NCI-H2196 (cell line): ENCODE measurements at regions not wholly inside any gene's neighbourhood (a gene's known extent, or its start where the extent isn't known, plus 50 kb on each side); places are given as distances from the start of the nearest gene placed in this dataset.
"Not testable (repeated sequence)": the region's sequence is repeated elsewhere in the genome, so short reads cannot be mapped to it uniquely, and the experiment has no call there.

ENCODE experiments used
- DNase-seq: peaks from one replicate; lab custom pipeline; 2025; ENCODE audit not compliant: unreplicated experiment; lab: John Stamatoyannopoulos, UW

DNA sequence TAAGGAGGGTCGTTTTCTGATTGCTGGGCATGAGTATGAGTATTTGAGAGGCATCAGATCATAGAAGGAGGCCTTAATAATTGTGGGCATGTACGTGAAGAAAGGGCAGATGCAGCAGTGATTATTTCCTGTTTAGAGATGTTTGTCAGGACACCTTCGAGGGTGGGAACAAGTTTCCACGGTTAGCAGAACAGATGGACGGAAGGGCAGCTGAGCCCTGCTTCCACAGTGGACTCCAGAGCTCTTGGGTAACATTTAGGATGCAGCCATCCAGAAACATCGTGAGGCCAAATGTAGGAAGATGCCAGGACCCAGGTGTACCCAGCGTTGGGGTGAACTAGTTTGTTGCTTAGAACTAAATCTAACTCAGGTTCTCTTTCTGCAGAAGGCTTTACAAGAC, 231.3 kb upstream of the FAT1 start:
- no peak for DNase-seq

- no peak for DNase-seq
Observed at GRCh38 chr4:186957952-186958555, 234.4 kb upstream of the FAT1 start.

DNA sequence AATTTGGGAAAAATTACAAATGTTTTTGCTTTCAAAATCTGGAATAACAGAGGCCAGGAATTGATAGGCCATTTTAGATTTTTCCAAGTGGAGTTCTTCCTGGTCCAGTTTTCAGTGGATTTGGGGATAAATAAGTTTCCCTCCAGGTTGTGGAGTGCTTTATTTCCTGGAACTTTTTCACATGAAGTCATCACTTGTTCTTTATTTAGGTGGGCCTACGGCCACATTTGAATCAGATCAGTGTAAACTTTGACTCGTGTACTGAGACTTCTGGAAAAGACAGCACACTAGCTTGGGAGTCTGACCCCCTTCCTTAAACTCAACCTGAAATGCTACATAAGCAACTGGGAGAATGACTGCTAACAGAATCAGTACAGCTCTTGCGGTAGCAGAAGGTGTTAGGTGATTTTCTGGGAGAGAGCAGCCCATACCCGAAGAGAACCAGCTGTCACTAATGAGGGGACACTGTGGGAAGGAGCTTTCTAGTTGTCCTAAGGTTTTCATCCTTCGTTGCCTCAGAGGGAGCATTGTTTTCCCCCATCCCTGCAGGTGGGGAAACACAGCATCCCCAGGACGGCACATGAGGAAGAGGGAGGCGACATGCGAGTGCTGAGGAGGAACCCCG, 235.2 kb upstream of the FAT1 start:
- no peak for DNase-seq

DNA sequence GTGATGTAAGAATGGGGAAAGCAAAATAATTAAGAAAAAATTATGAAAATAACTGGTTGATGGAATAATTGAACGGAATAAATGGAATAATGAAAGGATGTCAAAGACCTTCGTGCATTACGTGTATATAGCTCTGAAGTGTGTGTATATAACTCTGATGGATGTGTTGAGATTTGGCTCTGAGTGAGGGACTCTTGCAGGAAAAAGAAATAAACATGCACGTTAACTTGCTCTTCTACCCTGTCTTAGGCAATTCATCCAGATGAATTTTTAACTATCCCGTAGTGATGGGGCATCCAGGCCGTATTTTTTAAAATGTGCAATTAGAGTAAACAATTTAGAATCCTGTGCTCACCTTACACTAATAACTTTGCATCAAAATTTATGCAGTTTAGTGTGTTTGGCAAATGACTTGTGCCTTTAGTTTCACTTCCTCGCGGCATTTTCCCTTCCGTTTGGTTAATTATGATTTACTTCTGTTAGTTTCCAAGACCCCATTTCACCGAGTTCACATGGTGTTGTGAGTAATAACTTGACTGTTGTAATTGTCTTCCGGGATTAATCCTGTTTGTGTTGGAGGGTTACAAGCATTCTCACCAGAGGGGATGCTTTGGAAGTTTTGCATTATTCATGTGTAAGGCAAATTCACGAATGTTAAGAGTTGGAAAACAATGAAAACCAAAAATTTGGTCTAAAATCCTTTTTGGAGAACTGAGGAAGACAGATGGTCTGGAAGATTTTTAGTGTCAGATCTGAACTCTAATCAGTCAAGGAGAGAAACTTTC, 256.5 kb upstream of the FAT1 start:
- no peak for DNase-seq

GRCh38 chr4:186981161-186981560, 257.5 kb upstream of the FAT1 start:
- no peak for DNase-seq

DNA sequence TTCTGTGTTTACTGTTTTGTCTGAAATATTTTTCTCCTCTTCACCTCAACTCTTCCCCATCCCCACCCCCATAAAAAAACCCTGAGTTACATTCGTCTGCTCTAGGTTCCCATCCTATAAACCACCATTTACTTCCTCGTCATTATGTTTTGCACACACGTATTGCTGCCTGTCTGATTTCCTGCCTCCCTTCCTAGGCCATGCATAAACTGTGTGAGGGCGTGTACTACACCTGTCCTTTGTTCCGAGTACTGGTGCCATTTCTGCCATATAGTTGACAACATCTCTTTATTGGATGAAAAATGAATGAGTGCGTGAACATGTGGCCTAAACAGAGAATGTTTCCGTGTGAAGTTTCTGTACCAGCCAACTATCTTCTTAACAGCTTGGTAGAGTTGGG, 258.5 kb upstream of the FAT1 start:
- no peak for DNase-seq

GRCh38 chr4:186984105-186984644, 260.5 kb upstream of the FAT1 start:
- no peak for DNase-seq

- no peak for DNase-seq
Observed at GRCh38 chr4:186999686-187000085, 276.0 kb upstream of the FAT1 start.

DNA sequence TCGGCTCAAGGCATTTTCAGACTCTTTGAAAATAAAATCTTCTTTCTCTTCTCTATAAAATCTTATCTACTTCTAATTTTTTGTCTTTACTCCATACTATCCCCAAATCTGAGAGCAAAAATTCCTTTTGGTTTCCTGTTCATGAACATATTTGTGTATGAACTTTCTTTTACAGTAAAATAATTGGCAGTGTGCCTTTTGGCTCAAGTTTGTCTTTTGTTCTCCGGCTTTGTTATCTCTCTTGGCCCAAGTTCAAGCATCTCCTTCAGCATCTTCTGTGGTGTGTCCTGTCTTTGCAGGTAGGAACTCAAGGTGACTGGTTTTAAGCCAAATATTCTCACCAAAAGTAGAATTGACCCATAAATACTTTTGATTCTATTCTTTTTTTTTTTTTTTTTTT, 276.6 kb upstream of the FAT1 start:
- no peak for DNase-seq

DNA sequence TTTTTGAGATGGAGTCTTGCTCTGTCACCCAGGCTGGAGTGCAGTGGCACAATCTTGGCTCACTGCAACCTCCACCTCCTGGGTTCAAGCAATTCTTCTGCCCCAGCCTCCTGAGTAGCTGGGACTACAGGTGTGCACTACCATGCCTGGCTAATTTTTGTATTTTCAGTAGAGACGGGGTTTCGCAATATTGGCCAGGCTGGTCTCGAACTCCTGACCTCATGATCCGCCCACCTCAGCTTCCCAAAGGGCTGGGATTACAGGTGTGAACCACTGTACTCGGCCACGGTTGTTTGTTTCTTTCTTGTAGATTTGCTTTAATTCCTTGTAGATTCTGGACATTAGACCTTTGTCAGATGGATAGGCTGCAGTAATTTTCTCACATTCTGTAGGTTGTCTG, 278.5 kb upstream of the FAT1 start:
- DNase-seq, result not testable (repeated sequence)

DNA sequence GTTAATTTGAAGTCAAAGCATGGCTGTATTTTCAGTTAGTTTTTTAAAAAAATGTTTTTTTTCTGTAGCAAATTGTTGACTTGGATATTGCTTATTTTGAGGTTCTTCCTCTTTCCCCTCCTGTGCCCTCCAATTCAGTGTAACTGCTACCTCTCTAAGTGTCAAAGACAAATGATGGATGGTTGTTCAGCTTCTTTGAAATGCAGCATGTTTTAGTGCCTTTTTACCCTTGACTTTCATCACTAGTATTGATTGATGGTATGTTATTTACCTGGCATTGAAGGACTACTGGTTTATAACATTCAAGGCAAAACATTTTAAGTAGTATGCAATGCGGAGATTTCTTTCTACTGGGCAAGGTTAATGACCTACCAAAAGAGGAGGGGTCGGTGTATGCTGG, 281.0 kb upstream of the FAT1 start:
- DNase-seq, result no peak

DNA sequence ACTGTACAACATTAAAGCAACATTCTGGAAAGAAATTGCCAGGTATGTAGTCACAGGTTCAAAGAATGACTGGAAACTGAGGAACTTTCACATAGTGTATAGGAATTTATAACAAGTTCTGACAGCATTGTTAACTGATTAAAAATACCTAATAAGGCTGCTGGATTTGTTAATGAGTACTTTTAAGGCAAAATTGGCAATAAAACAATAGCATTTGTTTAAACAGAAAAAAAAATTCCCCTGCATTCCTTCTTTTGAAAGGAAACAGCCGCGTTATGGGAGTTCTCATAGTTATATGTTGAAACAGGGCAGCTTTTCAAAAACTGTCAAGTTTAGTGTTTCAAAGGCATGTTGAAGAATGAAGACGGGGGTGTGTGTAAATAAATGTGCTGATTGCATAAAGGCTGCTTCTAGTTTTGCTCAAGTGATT, 282.5 kb upstream of the FAT1 start:
- DNase-seq, result no peak

DNA sequence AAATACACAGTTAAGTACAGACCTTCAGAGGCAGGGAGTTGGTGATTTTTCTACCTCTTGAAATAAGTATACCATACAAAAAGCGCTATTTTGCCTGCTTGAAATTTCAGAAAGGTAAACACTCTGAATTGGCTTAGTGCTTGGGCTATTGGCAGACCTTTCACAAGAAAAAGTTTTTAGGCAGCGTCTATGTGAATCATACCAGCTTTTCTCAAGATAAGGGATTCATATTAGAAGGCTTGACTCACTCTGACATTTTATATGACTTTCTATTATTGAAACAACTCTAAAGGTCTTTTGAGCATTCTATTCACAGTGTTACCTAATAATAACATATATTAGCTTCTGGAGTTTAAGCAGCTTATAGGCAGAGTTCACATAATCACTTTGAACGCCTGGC, 286.4 kb upstream of the FAT1 start:
- DNase-seq, result no peak

GRCh38 chr4:187016101-187016500, 292.4 kb upstream of the FAT1 start:
- DNase-seq, result no peak

- no peak for DNase-seq
Observed at GRCh38 chr4:187017147-187017546, 293.5 kb upstream of the FAT1 start.

- DNase-seq, result no peak
Observed at GRCh38 chr4:187019896-187020295, 296.2 kb upstream of the FAT1 start.

DNA sequence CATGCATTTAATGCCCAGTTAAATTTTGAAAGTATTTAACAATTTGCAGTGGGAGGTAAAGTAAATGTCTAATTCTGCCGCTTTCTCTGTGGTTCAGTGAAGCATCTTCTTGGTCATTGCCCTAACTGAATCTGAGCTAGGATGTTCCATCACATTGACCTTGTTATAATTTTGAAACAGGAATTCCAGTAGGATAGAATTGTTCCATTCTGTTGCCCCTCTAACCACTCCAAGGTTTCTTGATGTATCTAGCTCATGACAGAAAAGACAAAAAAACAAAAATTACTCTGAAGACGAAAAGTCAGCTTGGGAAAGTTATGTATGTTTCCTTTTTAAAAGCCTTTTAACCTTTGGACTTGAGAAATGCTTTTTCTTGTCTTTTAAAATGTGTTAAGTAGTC, 297.0 kb upstream of the FAT1 start:
- DNase-seq, result no peak

- no peak for DNase-seq
Observed at GRCh38 chr4:187021436-187022205, 298.0 kb upstream of the FAT1 start.

- no peak for DNase-seq
Observed at GRCh38 chr4:187027272-187027671, 303.6 kb upstream of the FAT1 start.

DNA sequence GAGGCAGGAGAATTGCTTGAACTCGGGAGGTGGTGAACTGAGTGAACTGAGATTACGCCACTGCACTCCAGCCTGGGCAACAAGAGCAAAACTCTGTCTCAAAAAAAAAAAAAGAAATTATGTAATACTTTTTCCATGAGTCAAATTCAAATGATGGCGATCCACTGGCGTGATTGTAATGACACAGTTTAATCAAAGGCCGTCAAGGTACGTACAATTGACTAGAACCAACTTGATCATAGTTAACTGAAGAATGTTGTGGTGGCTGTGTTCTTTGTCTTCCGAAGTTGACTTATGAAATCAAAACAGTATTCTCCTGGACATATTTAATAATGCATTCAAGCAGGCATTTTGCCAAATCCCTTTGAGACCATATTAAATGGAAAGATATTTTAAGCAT, 318.6 kb upstream of the FAT1 start:
- no peak for DNase-seq

GRCh38 chr4:187046471-187046870, 322.8 kb upstream of the FAT1 start:
- DNase-seq, result no peak
